ENCODE measurements at regions not wholly inside any gene's neighbourhood (a gene's known extent, or its start where the extent isn't known, plus 50 kb on each side); places are given as distances from the start of the nearest gene placed in this dataset.

GRCh38 chr10:106038246-106038645 is 1126.3 kb downstream of the SORCS1 start:
- TF ChIP-seq CTCF (IDR thresholded peaks at IDR 0.05), result no peak
- no peak for TF ChIP-seq ZNF302 (CRISPR knock-in tag; IDR thresholded peaks at IDR 0.05)
- TF ChIP-seq FOSB (CRISPR knock-in tag; IDR thresholded peaks at IDR 0.05), result no peak
- no peak for TF ChIP-seq RCOR1 (IDR thresholded peaks at IDR 0.05; ENCODE audit: low read depth, low read length)
- no peak for TF ChIP-seq EP300 (IDR thresholded peaks at IDR 0.05)
- TF ChIP-seq ZFP36 (IDR thresholded peaks at IDR 0.05; ENCODE audit: borderline replicate concordance, partially characterized antibody), result no peak
- no peak for TF ChIP-seq MAZ (IDR thresholded peaks at IDR 0.05; ENCODE audit: borderline replicate concordance, low read depth, low read length)
